ENCODE measurements at regions not wholly inside any gene's neighbourhood (a gene's known extent, or its start where the extent isn't known, plus 50 kb on each side); places are given as distances from the start of the nearest gene placed in this dataset.

DNA sequence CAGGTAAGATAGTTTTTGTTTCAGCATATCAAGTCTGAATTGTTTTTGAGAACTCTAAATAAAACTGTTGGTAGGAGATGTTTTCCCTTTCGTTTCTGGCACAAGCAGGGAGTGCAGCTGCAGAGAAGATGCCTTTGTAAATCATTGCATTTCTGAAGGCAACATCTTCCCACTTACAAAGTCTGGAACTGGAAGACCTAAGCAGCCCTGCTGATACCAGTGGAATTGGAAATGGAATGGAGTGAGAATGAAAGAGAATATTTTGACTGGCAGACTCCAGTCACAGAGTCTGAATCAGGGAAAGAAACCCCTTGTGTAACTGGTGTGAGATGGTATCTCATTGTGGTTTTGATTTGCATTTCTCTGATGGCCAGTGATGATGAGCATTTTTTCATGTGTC, 815.6 kb downstream of the LTN1 start:
- H3K27me3 ChIP-seq (ENCODE audit: control insufficient read depth in 2 of 2, insufficient read depth in 2 of 2, low read length in 2 of 2), result no peaks in the 10 kb centered on the region
- H3K27ac ChIP-seq (ENCODE audit: insufficient read depth, low read depth, low read length), result no peak overlapping the region
- H3K79me2 ChIP-seq (ENCODE audit: control insufficient read depth, insufficient read depth, low read length), result no peaks in the 10 kb centered on the region
- POLR2A ChIA-PET, result no interaction called here
- H4K20me1 ChIP-seq (replicated peaks; ENCODE audit: control insufficient read depth, extremely low read depth, insufficient read depth, low read length), result no peaks in the 10 kb centered on the region
- BruUV-seq (replicated peaks), result no TSS peak
- TF ChIP-seq POLR2AphosphoS5 (IDR thresholded peaks at IDR 0.05; ENCODE audit: insufficient read depth, low read depth, low read length) (no peak), FOS (IDR thresholded peaks at IDR 0.05; ENCODE audit: borderline replicate concordance, insufficient read depth, low read length) (no peak), MAX (IDR thresholded peaks at IDR 0.05; ENCODE audit: insufficient read depth, insufficient read length) (no peak), GATA2 (IDR thresholded peaks at IDR 0.05; ENCODE audit: insufficient read depth, insufficient read length, low read depth, low read length) (no peak)
- TF ChIP-seq, protein P1, sequence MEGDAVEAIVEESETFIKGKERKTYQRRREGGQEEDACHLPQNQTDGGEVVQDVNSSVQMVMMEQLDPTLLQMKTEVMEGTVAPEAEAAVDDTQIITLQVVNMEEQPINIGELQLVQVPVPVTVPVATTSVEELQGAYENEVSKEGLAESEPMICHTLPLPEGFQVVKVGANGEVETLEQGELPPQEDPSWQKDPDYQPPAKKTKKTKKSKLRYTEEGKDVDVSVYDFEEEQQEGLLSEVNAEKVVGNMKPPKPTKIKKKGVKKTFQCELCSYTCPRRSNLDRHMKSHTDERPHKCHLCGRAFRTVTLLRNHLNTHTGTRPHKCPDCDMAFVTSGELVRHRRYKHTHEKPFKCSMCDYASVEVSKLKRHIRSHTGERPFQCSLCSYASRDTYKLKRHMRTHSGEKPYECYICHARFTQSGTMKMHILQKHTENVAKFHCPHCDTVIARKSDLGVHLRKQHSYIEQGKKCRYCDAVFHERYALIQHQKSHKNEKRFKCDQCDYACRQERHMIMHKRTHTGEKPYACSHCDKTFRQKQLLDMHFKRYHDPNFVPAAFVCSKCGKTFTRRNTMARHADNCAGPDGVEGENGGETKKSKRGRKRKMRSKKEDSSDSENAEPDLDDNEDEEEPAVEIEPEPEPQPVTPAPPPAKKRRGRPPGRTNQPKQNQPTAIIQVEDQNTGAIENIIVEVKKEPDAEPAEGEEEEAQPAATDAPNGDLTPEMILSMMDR (IDR thresholded peaks at IDR 0.05; ENCODE audit: extremely low read depth in 1 of 2, insufficient read depth in 1 of 2, low read depth in 1 of 2, low read length in 2 of 2), result no peak
- dilution Hi-C loops (cut with MboI; ENCODE audit: extremely low pct_ligation_motif_present, low sequenced_read_pairs) (no loop called here), intact Hi-C loops (cut with micrococcal nuclease) (no loop called here)
- no peak overlapping the region for H3K4me2 ChIP-seq (ENCODE audit: insufficient read depth, low read length)
- no peaks in the 10 kb centered on the region for H3K9me1 ChIP-seq (replicated peaks; ENCODE audit: control insufficient read depth, extremely low read depth, insufficient read depth, low read length)
- H3K4me3 ChIP-seq (replicated peaks in 1 of 3; ENCODE audit: insufficient read depth in 1 of 3, low read depth in 1 of 3, low read length in 3 of 3), result no peak overlapping the region
- H3K4me1 ChIP-seq (ENCODE audit: control insufficient read depth, extremely low read depth, insufficient read depth, low read length), result no peaks in the 10 kb centered on the region
- H3K9me3 ChIP-seq (replicated peaks; ENCODE audit: control insufficient read depth, insufficient read depth, low read length), result no peaks in the 10 kb centered on the region
- CTCF ChIA-PET, result no interaction called here
- H3K36me3 ChIP-seq (ENCODE audit: control insufficient read depth in 2 of 2, extremely low read depth in 1 of 2, insufficient read depth in 2 of 2, low read length in 2 of 2), result no peaks in the 10 kb centered on the region
- FAIRE-seq, result no peak
- no peak for DNase-seq (ENCODE audit: low read depth, low spot score)
- H3K9ac ChIP-seq (replicated peaks; ENCODE audit: extremely low read depth, insufficient read depth, low read length), result no peak overlapping the region
- no peak overlapping the region for H2AFZ ChIP-seq (ENCODE audit: low read depth, low read length)

DNA sequence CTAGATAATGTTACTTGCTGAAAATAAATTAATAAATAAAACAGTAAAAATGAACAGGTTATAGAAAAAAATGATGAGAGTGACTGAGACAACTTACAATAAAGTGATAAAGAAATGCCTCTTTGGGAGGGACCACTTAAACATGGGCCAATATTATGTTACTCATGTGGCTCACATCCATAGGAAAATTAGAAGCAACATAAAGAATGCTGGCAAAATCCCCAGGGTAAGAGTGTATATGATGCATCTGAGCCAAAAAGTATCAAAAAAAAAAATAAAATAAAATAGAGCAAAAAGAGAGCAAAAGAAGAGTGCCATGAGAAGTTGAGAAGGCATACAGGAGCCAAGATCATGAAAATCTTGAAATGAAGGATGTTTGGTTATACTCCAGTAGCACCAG, 818.0 kb downstream of the LTN1 start:
- no peak overlapping the region for H3K4me2 ChIP-seq (ENCODE audit: insufficient read depth, low read length)
- no peak overlapping the region for H3K9ac ChIP-seq (replicated peaks; ENCODE audit: extremely low read depth, insufficient read depth, low read length)
- H3K27me3 ChIP-seq (ENCODE audit: control insufficient read depth in 2 of 2, insufficient read depth in 2 of 2, low read length in 2 of 2), result no peaks in the 10 kb centered on the region
- CTCF ChIA-PET, result no interaction called here
- intact Hi-C loops (cut with micrococcal nuclease), result no loop called here
- no peaks in the 10 kb centered on the region for H4K20me1 ChIP-seq (replicated peaks; ENCODE audit: control insufficient read depth, extremely low read depth, insufficient read depth, low read length)
- no peaks in the 10 kb centered on the region for H3K9me1 ChIP-seq (replicated peaks; ENCODE audit: control insufficient read depth, extremely low read depth, insufficient read depth, low read length)
- H2AFZ ChIP-seq (ENCODE audit: low read depth, low read length), result no peak overlapping the region
- dilution Hi-C loops (cut with MboI; ENCODE audit: extremely low pct_ligation_motif_present, low sequenced_read_pairs), result no loop called here
- no peaks in the 10 kb centered on the region for H3K4me1 ChIP-seq (ENCODE audit: control insufficient read depth, extremely low read depth, insufficient read depth, low read length)
- H3K4me3 ChIP-seq (replicated peaks in 1 of 3; ENCODE audit: insufficient read depth in 1 of 3, low read depth in 1 of 3, low read length in 3 of 3), result no peak overlapping the region
- H3K27ac ChIP-seq (ENCODE audit: insufficient read depth, low read depth, low read length), result no peak overlapping the region
- DNase-seq (ENCODE audit: low read depth, low spot score), result no peak
- BruUV-seq (replicated peaks), result no TSS peak
- no peak for FAIRE-seq
- TF ChIP-seq, protein P1 (IDR thresholded peaks at IDR 0.05; ENCODE audit: extremely low read depth in 1 of 2, insufficient read depth in 1 of 2, low read depth in 1 of 2, low read length in 2 of 2), result no peak
- TF ChIP-seq MYC (IDR thresholded peaks at IDR 0.05; ENCODE audit: low read depth, low read length), result no peak
- POLR2A ChIA-PET, result no interaction called here
- H3K36me3 ChIP-seq (ENCODE audit: control insufficient read depth in 2 of 2, extremely low read depth in 1 of 2, insufficient read depth in 2 of 2, low read length in 2 of 2), result no peaks in the 10 kb centered on the region
- H3K79me2 ChIP-seq (ENCODE audit: control insufficient read depth, insufficient read depth, low read length), result no peaks in the 10 kb centered on the region
- H3K9me3 ChIP-seq (replicated peaks; ENCODE audit: control insufficient read depth, insufficient read depth, low read length), result no peaks in the 10 kb centered on the region
